K562 (cell line): ENCODE measurements at regions not wholly inside any gene's neighbourhood (a gene's known extent, or its start where the extent isn't known, plus 50 kb on each side); places are given as distances from the start of the nearest gene placed in this dataset.

Experiments used
- BCLAF1 ChIP-seq, 2 experiments: fragments of 450-650 bp in 1 of 2; IDR thresholded peaks; 2 replicates each; pipeline ENCODE4 v1.6.1; 2011 to 2017; ENCODE audit warnings: low read depth in 2 of 2, antibody characterized with exemption in 1 of 2, borderline replicate concordance in 1 of 2, low read length in 1 of 2, mild to moderate bottlenecking in 1 of 2, mixed read lengths in 1 of 2; ENCODE audit not compliant: control insufficient read depth in 1 of 2
- BDP1 ChIP-seq: IDR thresholded peaks from 3 replicates; pipeline ENCODE4 v1.6.1; 2011; ENCODE audit not compliant: insufficient read length, insufficient read depth
- EP300 ChIP-seq: IDR thresholded peaks from 2 replicates; pipeline ENCODE4 v1.6.1; 2012; ENCODE audit warnings: low read length, improper control_type of control experiment
- HIVEP1 ChIP-seq: fragments of 250-450 bp; sonication (Bioruptor Pico); IDR thresholded peaks from 2 replicates; pipeline ENCODE4 v1.4.0; 2020; ENCODE audit warnings: mild to moderate bottlenecking
- MAX ChIP-seq: sonication (generic); formaldehyde crosslinking; IDR thresholded peaks from 2 replicates; pipeline ENCODE4 v1.9.0; 2022; ENCODE audit warnings: mild to moderate bottlenecking, missing genetic modification reagents
- PBX2 ChIP-seq, 2 experiments: IDR thresholded peaks in 1 of 2; conservative IDR thresholded peaks in 1 of 2; 2 replicates each; pipeline ENCODE4 v1.6.1; 2016; ENCODE audit warnings: low read depth in 2 of 2, mild to moderate bottlenecking in 1 of 2, missing compliant biosample characterization in 1 of 2, missing genetic modification characterization in 1 of 2, moderate library complexity in 1 of 2
- REST ChIP-seq, 2 experiments: fragments of 450-650 bp; formaldehyde crosslinking in 1 of 2; IDR thresholded peaks; 2 replicates each; pipeline versions ENCODE4 v1.4.0 to v1.6.1; 2014 to 2020; ENCODE audit warnings: mild to moderate bottlenecking in 2 of 2, borderline replicate concordance in 1 of 2, low read depth in 1 of 2
- SMAD3 ChIP-seq: fragments of 450-650 bp; formaldehyde crosslinking; conservative IDR thresholded peaks from 2 replicates; pipeline ENCODE4 v1.4.0; 2020; ENCODE audit warnings: mild to moderate bottlenecking
- THAP12 ChIP-seq: fragments of 250-450 bp; sonication (Bioruptor Pico); IDR thresholded peaks from 2 replicates; pipeline ENCODE4 v1.9.0; 2021; ENCODE audit warnings: mild to moderate bottlenecking, inconsistent platforms
- USF2 ChIP-seq: sonication (generic); formaldehyde crosslinking; IDR thresholded peaks from 2 replicates; pipeline ENCODE4 v1.5.0; 2020; ENCODE audit warnings: missing genetic modification reagents
- ZNF639 ChIP-seq, 2 experiments: fragments of 200-800 bp in 1 of 2; sonication (Bioruptor generic) in 1 of 2; sonication (generic) in 1 of 2; formaldehyde crosslinking in 1 of 2; IDR thresholded peaks in 1 of 2; conservative IDR thresholded peaks in 1 of 2; 2 replicates each; pipeline versions ENCODE4 v1.5.0 to v1.6.1; 2016 to 2020; ENCODE audit warnings: missing compliant biosample characterization in 1 of 2, missing genetic modification characterization in 1 of 2, missing genetic modification reagents in 1 of 2

GRCh38 chr5:12647613-12648012 is 743.4 kb upstream of the CTNND2 start:
- TF ChIP-seq BCLAF1 (IDR thresholded peaks at IDR 0.05; ENCODE audit: borderline replicate concordance in 1 of 2, control insufficient read depth in 1 of 2, low read depth in 2 of 2, low read length in 1 of 2) (no peak), PBX2 (CRISPR knock-in tag; IDR thresholded peaks at IDR 0.05; ENCODE audit: low read depth) (no peak), PBX2 (tag; conservative IDR thresholded peaks at IDR 0.05; ENCODE audit: low read depth) (no peak), ZNF639 (CRISPR knock-in tag; conservative IDR thresholded peaks at IDR 0.05 in 1 of 2, IDR thresholded peaks at IDR 0.05 in 1 of 2) (no peak), HIVEP1 (CRISPR knock-in tag) (no peak), USF2 (CRISPR knock-in tag) (no peak), REST (IDR thresholded peaks at IDR 0.05; ENCODE audit: borderline replicate concordance) (no peak), REST (CRISPR knock-in tag; IDR thresholded peaks at IDR 0.05; ENCODE audit: low read depth) (no peak), THAP12 (CRISPR knock-in tag) (no peak), MAX (CRISPR knock-in tag) (no peak), SMAD3 (CRISPR knock-in tag) (no peak), EP300 (no peak), BDP1 (no peak)
